Stimulated activated CD4-positive, alpha-beta T cell treated with anti-CD3 and anti-CD28 coated beads, Interleukin-12 subunit alpha, Interleukin-12 subunit beta, amount 100 ng/mL, for 24 hours (primary cell): ENCODE measurements at regions not wholly inside any gene's neighbourhood (a gene's known extent, or its start where the extent isn't known, plus 50 kb on each side); places are given as distances from the start of the nearest gene placed in this dataset.

ENCODE experiments used
- DNase-seq, 2 experiments: peaks; one replicate each; pipeline ENCODE4 v3.0.0-alpha.2; 2020; ENCODE audit warnings: low read depth in 2 of 2

DNA sequence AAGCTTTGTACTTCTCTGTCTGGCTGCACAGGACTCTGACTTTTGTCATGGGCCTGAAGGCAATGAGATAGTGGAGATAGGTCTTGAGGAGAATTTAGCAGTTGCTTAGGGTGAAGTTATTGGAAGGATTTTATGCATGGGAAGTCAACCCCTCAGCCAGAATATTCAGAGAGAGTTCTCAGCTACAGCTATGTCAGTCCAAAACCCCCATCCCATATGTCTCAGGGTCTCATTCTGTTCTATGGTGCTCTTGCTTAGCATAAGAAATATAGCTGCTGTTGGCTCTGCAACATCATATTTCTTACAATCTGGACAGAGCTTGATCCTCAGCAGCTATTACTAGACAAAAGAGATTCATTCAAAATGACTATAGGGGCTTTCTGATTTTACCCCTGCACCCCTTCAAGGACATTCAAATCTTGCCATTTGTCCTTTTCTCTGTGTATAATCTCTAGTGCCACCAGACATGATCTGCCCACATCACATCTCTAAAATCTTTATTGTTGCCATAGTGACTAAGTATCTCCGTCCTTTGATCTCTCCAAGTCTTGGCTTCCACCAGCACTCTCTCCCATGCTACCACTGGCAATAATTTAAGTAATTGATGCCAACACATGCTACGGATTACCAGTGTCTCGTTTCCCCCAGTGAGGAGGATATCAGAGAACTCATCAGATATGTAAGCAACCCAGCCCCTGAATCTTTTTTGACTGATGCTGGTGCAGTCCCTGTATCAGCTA lies 327.1 kb upstream of the ISX start:
- no peak for DNase-seq

- no peak for DNase-seq
Measured at GRCh38 chr22:34743110-34743751, 322.7 kb upstream of the ISX start.

GRCh38 chr22:34760276-34761008 lies 305.5 kb upstream of the ISX start:
- no peak for DNase-seq

DNA sequence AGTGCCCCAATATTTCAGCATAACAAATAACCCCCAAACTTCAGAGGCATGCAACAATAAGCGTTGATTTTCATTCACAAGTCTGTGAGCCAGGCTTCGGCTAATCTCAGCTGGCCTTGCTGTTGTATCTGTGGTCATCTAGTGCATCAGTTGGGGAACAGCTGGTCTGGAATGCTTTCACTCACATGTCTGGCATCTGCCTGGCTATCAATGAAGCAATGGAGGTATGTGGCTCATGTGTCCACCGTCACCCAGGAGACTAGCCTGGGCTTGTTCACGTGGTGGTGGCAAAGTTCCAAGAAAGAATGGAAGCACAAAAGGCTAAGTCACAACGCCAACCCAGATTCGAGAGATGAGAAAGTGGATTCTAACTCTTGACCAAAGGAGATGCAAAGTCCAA lies 304.8 kb upstream of the ISX start:
- DNase-seq = no peak

DNA sequence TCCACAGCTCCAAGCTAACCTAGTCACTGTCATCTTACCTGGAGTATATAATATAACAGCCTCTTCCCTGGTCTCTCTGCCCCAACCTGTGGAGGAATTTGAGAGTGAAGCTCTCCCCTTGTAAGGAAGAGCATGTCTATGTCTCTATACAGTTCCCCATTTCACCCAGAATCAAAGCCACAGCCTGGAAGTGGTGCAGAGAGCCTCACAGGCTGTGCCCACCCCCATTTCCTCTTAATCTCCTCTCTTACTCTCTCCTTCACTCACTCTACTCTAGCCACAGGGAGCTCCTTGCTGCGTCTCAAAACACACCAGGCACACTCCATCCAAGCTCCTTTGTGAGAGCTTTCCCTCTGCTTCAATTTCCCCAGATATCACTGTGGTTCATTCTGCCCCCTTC lies 302.5 kb upstream of the ISX start:
- no peak for DNase-seq

- DNase-seq = no peak
Measured at GRCh38 chr22:34765115-34765514, 300.8 kb upstream of the ISX start.

DNA sequence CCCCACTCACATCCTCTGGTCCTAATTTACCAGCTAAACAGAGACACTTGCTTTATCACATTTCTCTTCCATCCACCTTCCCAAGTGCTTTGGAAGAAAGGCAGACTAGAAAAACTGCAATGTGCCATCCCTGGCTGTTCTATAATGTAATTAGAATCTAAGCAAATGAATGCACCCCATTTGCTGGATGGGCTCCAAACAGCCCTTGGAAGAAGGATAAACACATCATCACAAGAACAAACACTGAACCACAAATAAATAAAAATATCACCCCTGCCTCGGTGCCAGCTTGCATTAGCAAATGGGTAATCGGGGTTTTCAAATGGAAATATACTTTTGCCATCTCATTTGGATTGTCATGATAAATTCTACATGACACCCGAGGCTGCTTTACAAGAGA lies 296.6 kb upstream of the ISX start:
- no peak for DNase-seq

- DNase-seq = no peak
Measured at GRCh38 chr22:34776817-34777216, 289.1 kb upstream of the ISX start.

GRCh38 chr22:34781681-34782080 lies 284.3 kb upstream of the ISX start:
- no peak for DNase-seq

DNA sequence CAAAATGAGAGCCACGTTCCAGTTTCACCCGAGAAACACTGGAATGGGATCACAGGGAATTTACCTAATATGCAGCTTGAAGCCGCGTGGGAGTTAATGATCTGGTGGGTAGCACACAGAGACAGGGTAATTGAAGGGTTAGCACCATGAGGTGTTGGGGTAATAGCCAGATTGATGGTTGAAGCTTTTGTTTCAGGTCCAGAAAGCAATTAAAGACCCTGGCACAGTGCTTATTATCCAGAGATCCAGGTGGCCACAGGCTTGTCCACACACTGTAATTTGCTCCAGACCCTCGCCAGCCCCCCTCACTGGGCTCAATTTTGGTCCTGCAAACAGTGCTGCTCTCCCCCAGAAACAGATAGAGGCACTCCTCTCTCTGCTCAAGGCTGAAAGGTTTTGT lies 282.5 kb upstream of the ISX start:
- DNase-seq = no peak

- DNase-seq = no peak
Measured at GRCh38 chr22:34784056-34784455, 281.9 kb upstream of the ISX start.

DNA sequence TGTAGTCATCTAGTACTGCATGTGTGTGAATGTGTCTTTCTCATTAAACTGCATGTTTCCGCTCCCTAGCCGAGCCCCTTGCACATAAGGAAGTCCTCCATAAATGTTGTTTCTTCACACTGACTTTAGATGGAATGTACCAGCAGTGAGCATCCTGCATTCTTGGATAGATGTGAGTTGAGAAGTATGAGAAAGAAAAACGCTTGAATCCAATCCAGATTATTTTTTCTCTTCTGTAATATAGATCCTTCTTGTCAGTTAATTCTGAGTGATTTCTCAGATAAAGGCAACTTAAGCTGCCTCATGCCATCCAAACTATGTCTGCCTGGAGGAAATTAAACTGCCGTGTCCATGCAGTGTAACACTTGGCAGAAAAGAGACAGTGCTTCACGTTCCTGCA lies 268.1 kb upstream of the ISX start:
- DNase-seq = no peak

- DNase-seq = no peak
Measured at GRCh38 chr22:34798605-34799004, 267.4 kb upstream of the ISX start.

DNA sequence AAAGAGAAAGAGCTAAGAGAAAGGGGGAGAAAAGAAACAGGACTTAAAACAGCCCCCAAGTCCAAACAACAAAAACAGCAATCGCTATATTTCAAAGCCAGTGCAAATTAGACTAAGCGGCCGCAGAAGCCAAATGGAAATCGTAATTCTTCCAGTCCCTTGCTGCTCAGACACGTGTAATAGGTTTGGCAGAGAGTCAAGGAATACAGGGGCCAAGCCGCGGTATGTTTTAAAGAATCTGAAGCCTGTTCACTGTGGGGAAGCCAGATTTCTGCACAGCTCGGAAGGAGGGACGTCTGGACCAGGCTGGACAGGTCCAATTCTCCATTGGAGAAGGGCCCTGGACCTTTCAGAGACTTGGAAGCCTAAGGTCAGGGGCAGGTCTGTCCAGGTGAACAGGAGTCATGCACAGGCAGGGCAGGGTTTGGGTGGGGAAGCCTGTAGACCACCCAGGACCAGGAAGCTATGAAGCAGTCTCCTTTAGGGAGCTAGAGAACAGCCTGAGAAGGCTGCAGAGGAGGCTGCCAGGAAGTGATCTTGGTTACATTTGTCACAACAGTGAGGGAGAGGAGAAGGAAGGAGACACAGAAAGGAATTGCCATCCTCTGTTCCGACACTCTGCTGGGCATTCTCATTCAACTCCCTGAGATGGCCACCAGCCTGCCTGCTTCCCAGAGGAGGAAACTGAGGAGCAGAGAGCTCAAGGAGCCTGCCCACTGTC lies 265.5 kb upstream of the ISX start:
- DNase-seq = no peak

DNA sequence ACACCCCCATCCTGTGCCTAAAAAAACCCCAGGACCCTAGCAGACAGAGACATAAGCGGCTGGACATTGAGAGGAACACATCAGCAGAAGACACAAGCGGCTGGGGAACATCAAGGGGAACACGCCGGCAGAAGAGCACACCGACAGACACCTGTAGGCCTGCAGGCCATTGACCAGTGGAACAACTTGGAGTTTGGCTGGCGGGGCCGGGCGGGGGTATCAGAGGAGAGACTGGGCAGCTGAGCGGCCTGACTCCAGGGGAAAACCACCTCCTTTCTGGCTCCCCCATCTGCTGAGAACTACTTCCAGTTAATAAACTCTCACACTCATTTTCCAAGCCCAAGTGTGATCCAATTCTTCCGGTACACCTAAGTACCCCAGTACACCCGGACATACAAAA lies 264.7 kb upstream of the ISX start:
- no peak for DNase-seq

- DNase-seq = no peak
Measured at GRCh38 chr22:34804091-34804490, 261.9 kb upstream of the ISX start.

DNA sequence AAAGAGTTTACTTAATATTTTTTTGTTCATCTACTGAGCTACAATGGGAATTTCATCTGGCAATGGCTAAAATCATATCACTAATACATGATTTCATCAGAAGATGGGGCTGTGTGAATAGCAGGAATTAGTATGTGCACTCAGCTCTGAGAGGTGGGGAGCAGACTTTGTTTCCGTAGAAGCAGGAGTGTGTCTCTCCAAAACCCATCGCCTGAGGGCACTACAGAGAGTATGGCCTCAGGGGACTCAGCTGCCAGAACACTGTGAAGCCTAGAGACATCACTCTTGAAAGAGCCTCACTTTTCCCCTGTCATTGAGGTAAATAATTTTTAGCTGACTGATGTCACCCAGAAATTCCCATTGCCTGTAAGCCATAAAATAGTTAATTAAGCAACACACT lies 261.4 kb upstream of the ISX start:
- no peak for DNase-seq

DNA sequence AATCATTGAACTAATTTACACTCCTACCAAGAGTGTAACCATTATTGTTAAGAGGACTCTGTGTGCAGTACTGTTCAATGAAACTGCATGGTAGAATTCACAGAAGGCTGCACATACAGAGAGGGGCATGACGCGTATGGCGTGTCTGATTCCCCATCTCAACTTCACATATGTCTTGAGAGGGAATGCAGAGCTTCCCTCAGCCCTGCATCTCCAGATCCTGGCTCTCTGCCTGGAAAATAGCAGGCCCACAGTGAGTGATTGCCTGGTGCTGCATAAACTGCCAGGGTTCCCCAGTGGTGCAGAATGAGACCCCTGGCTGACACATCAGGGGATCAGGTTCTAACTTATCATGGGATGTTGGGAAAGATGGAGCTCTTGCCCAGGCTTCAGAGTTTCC lies 260.2 kb upstream of the ISX start:
- no peak for DNase-seq

- DNase-seq = no peak
Measured at GRCh38 chr22:34808618-34809017, 257.3 kb upstream of the ISX start.

GRCh38 chr22:34812631-34813030 lies 253.3 kb upstream of the ISX start:
- no peak for DNase-seq

DNA sequence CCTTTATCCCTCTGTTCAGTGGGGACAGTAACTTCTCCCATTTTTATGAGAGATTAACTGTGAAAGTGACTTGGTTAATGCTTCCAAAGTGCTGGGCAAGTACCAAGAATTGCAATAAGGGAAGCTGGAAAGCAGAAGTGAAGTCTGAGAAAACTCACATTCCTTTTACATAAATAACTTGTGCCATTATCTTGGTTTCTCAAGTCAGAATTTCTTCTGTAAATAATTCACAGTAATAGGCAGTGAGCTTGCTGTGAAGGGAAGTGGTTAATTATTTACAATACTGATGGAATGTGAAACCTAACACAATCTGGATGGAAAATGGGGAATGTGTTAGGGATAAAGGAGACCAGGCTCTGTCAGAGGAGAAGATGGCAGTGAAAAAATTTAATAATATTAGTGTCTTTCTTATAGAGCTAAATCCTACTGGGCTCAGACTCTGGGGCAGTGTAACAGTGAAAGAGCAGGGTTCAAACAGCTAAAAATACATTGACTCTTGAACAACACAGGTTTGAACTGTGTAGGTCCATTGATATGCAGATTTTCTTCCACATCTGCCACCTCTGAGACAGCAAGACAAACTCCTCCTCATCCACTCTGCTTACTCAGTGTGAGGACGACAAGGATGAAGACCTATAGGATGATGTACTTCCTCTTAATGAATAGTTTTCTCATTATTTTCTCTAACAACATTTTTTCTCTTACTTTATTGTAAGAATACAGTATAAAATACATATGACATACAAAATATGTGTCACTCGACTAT lies 251.5 kb upstream of the ISX start:
- DNase-seq = no peak

- DNase-seq = no peak
Measured at GRCh38 chr22:34829485-34829884, 236.5 kb upstream of the ISX start.
